Posterior vena cava (tissue), 2 donors: ENCODE measurements at regions not wholly inside any gene's neighbourhood (a gene's known extent, or its start where the extent isn't known, plus 50 kb on each side); places are given as distances from the start of the nearest gene placed in this dataset.

Source experiments
- DNase-seq: peaks from one replicate; pipeline ENCODE4 v3.0.0-alpha.2; 2020; ENCODE audit warnings: low spot score
- intact Hi-C, 2 donors: fragments of 100-400 bp; cut with DNase I; formaldehyde crosslinking; loops; one replicate each; pipeline versions ENCODE4 v1.14.1 to v1.14.2; 2022 to 2023
- donor health status: DM: yes; HTN: yes; CAD: no.
- donor health status: DM: yes; HTN: yes; CAD: no.

- intact Hi-C loops, result no loop called here
- no peak for DNase-seq
These were observed 227.5 kb downstream of the PIK3R1 start for GRCh38 chr5:68443091-68443490.

DNA sequence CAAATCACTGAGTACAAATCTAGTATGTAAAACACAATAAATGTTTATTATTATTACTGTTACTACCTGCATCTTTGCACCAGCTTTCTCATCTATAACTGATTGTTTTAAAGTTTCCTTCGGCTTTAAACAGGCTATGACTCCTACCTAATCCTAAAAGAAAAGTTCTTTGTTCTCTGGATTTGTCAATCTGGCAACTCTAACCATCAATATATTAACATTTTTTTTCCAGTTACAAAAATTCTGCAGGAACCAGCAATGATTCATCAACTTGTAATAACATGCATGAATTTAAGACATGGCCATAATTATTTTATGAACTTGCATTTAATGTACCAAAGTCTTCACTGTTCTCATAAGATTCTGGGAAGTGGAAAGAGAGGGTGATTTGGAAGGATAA, 228.5 kb downstream of the PIK3R1 start:
- DNase-seq, result no peak
- intact Hi-C loops, result no loop called here

GRCh38 chr5:68444833-68445232, 229.3 kb downstream of the PIK3R1 start:
- intact Hi-C loops, result no loop called here
- DNase-seq, result no peak

DNA sequence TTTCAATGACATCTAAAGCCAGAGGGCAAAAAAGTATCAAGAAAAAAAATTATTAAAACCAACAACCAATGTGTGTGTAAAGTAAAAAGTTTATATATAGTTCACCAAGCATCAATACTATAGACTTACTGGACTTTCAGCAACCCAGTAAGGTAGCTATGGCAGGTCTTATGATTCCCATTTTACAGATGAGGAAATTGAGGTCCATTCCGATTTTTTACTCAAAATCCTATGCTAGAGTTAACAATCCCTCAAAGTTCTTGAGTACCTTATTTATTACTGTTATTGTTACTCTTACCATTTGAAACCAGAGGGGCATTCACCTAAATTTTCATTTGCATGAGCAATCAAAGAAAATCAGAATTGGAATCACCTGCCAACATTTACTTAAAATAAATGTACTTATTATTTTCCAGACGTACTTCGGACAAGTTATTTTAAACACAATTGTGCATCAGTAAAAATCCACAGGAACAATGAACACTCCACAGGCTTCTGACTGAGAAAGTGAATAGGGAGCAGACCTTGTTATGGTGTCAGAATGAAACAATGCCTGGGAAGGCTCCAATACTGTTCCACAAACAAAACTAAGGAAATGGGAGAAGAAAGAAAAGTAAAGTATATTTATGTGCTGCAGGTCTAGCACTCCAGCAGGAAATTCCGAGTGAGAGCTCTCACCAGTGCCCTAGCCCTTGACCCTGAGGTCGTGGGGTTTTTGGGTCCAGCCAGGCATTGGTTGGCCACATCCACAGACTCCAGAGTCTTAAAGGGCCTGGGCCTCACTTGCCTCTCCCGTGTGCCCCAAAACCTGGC, 229.9 kb downstream of the PIK3R1 start:
- intact Hi-C loops, result no loop called here

GRCh38 chr5:68446070-68446357, 230.5 kb downstream of the PIK3R1 start:
- intact Hi-C loops, result no loop called here
- DNase-seq, result no peak

More for the DNA sequence above, 229.9 kb downstream of the PIK3R1 start:
- no peak for DNase-seq

- intact Hi-C loops, result no loop called here
- DNase-seq, result no peak
These were observed 230.9 kb downstream of the PIK3R1 start for GRCh38 chr5:68446487-68446894.

DNA sequence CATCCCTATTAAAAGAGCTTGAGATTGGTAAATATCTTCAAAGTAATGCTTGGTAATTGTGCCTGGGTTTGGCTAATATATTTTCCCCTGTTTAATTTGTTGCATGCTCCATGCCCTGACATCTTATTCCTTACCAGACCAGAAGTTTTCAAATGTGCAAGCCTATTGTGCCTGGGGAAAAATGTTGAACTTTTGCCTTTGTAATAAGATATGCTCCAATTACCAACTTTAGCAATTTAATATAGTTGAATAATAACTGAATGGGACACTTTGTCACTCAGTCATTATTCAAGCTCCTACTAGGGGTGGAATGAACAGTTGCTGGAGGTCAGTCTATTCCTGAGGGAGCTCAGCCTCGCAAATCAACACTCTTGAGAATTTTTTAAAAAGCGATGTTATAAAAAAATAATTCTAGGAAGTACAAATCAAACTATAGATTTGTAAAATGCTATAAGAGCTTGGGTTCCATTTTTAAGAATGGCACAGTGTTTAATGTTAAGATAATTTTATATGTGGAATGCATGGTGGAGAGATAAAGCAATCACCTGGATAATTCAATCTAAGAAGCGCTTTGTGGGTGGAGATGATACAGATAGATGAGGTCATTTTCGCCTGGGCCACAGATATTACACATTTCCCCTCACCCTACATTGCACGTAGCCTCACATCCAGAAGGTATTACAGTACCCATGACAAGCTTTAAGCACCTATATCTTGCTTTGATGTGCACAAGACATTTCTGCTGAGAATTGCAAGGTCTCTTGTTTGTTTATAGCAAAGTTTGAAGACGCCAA, 231.8 kb downstream of the PIK3R1 start:
- no peak for DNase-seq

DNA sequence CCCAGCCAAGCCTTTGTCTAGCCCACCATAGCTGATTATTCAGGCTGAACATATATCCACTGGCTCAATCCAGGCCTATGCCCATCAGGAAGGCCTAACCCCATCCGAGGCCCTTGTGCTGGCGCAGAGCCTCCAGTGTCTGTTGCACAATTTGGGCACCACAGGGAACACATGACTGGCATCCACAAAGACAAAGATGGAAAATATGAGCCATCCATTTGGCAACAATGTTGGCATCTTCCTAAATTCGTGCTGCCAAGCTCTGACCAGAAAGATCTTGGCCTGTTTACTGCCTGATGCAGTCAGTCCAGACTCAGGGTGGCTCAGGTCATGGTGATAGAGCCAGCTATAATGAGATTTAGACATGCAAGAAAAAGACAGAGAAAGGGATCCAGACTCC, 233.8 kb downstream of the PIK3R1 start:
- DNase-seq, result no peak
- intact Hi-C loops, result no loop called here

More for the DNA sequence above, 231.8 kb downstream of the PIK3R1 start:
- intact Hi-C loops, result no loop called here

- no peak for DNase-seq
- intact Hi-C loops, result no loop called here
These were observed 234.8 kb downstream of the PIK3R1 start for GRCh38 chr5:68450245-68450852.

GRCh38 chr5:68452286-68452685, 236.7 kb downstream of the PIK3R1 start:
- intact Hi-C loops, result no loop called here
- no peak for DNase-seq

- DNase-seq, result no peak
- intact Hi-C loops, result no loop called here
These were observed 238.6 kb downstream of the PIK3R1 start for GRCh38 chr5:68454172-68454571.

DNA sequence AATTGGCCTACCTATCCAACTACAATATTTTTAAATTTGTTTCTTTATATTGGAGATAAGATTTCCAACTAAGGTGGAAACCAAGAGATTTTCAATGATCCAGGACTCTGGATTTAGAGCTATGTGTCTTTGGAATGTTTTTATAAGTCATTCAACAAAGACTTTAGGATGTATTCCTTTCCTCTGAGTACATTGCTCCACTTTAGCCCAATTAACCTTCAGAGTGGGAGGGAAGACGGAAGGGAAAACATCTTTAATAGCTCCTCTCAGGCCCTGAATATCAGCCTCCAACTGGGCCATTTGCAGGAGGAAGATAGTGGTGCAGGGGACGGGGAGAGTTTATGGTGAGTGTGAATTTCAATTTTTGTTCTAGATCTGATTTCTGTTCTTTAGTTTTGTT, 239.2 kb downstream of the PIK3R1 start:
- intact Hi-C loops, result loop anchor here (5.0 kb wide), 1 partner anchor 167 kb away; no protein-coding TSS in a partner anchor
- DNase-seq, result no peak

- DNase-seq, result no peak
- intact Hi-C loops, result loop anchor here (5.0 kb wide), 1 partner anchor 168 kb away; no protein-coding TSS in a partner anchor
These were observed 239.7 kb downstream of the PIK3R1 start for GRCh38 chr5:68455216-68455615.

- DNase-seq, result no peak
- intact Hi-C loops, result loop anchor here (5.0 kb wide), 1 partner anchor 169 kb away; no protein-coding TSS in a partner anchor
These were observed 241.2 kb downstream of the PIK3R1 start for GRCh38 chr5:68456756-68457217.

DNA sequence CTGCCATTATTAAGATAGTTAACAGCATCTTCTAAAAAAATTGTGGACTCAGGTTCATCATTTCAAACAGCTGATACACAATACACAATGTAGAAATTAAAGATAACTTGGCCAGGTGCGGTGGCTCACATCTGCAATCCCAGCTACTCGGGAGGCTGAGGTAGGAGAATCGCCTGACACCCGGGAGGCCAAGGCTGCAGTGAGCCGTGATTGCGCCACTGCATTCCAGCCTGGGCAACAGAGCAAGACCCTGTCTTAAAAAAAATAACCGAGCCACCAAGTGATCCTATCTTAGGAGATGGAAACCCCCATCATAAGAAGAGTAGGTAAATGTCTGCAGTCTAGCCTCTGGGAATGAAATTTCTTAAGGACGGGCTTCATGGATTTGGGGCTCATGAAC, 241.7 kb downstream of the PIK3R1 start:
- DNase-seq, result no peak
- intact Hi-C loops, result loop anchor here (5.0 kb wide), 1 partner anchor 170 kb away; no protein-coding TSS in a partner anchor

DNA sequence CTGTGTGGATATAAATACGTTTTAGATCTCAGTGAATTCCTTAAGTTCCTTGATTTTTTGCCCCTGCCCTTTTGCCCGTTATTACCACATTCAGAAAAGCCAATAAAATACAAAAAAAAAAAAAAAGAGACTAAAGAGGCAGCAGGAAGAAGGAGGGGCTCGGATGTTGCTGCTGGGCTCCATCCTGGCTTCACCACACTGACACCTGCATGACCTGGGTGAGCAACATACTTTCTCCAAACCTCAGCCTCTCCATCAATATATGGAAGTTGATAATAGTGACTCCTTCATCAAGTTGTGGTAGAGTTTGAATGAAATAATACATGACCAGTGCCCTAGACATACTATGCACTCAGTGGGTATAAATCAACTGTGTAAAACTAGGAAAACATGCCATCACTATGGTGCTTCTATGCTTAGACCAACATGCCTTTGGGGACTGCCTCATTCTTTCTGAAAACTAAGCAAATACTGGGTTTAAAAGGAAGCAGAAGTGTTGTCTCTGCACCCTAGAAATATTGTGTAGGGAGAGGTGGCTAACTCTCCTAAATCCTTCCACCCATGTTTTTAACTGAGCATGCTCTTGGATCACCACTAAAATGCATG, 243.0 kb downstream of the PIK3R1 start:
- no peak for DNase-seq
- intact Hi-C loops, result loop anchor here (5.0 kb wide), 1 partner anchor 171 kb away; no protein-coding TSS in a partner anchor

DNA sequence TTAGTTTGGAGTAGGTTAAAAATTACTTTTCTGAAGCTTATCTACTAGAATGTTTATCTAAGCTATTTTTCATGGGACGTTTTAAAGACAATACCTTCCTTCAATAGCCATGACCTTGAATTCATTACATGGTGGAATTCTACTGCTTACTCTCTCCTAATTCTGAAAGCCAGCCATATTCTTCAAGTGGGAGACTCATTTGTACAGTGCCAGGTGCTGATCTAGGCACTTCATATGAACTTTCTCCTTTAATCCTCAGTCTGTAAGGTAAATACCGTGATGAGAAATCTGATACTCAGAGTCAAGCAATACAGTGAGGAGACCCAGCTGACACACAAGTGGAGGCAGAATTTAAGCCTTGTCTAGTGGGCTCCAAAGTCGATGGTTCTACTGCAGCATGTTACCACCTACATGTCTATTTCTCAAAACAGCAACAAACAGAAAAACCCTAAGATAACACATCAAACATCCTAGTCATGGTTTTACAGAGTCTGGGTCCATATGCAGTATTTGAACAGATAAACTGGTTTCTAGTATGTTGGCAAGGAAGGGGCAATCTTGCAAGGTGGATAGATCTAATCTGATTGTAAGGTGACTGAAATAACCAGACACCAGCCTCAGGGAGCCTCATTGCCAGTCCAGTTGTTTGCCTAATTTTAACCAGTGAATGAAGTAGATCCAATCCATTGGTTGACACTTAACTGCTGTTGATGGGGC, 243.7 kb downstream of the PIK3R1 start:
- intact Hi-C loops, result loop anchor here (5.0 kb wide), 1 partner anchor 172 kb away; no protein-coding TSS in a partner anchor
- no peak for DNase-seq

- DNase-seq, result no peak
- intact Hi-C loops, result loop anchor here (5.0 kb wide), 1 partner anchor 172 kb away; no protein-coding TSS in a partner anchor
These were observed 244.2 kb downstream of the PIK3R1 start for GRCh38 chr5:68459810-68460139.
